Liver (tissue), 8 donors: ENCODE measurements at regions not wholly inside any gene's neighbourhood (a gene's known extent, or its start where the extent isn't known, plus 50 kb on each side); places are given as distances from the start of the nearest gene placed in this dataset.

Experiments used
- DNase-seq: peaks from one replicate; pipeline ENCODE4 v3.0.0-alpha.2; 2017; ENCODE audit warnings: low spot score
- H3K27ac ChIP-seq, 2 donors: one replicate each; pipeline ENCODE4 v1.7.0; 2013; ENCODE audit warnings: inconsistent platforms in 2 of 2, low read length in 2 of 2, control low read depth in 1 of 2, low read depth in 1 of 2, mild to moderate bottlenecking in 1 of 2
- H3K27me3 ChIP-seq, 4 donors: one replicate each; pipeline versions ENCODE4 v1.6.1 to v1.7.0; 2013; ENCODE audit warnings: low read length in 3 of 4, inconsistent platforms in 1 of 4, mild to moderate bottlenecking in 1 of 4, moderate library complexity in 1 of 4; ENCODE audit not compliant: control insufficient read depth in 4 of 4, insufficient read depth in 4 of 4
- H3K36me3 ChIP-seq, 4 donors: one replicate each; pipeline versions ENCODE4 v1.6.1 to v1.7.0; 2013; ENCODE audit warnings: low read length in 3 of 4, mild to moderate bottlenecking in 3 of 4, low read depth in 1 of 4, moderate library complexity in 1 of 4; ENCODE audit not compliant: control insufficient read depth in 4 of 4, insufficient read depth in 3 of 4
- H3K4me1 ChIP-seq, 4 donors: one replicate each; pipeline versions ENCODE4 v1.6.1 to v1.7.0; 2013; ENCODE audit warnings: low read length in 3 of 4, mild to moderate bottlenecking in 3 of 4, moderate library complexity in 1 of 4; ENCODE audit not compliant: control insufficient read depth in 4 of 4, insufficient read depth in 4 of 4
- H3K4me3 ChIP-seq, 3 donors: one replicate each; pipeline versions ENCODE4 v1.6.1 to v1.7.0; 2013; ENCODE audit warnings: low read length in 3 of 3, control low read depth in 1 of 3, low read depth in 1 of 3, mild to moderate bottlenecking in 1 of 3
- H3K9ac ChIP-seq, 2 donors: one replicate each; pipeline ENCODE4 v1.7.0; 2013; ENCODE audit warnings: low read length in 2 of 2, mild to moderate bottlenecking in 2 of 2, moderate library complexity in 2 of 2, control low read depth in 1 of 2, low read depth in 1 of 2
- H3K9me3 ChIP-seq, 4 donors: one replicate each; pipeline versions ENCODE4 v1.6.1 to v1.7.0; 2013; ENCODE audit warnings: low read length in 3 of 4; ENCODE audit not compliant: control insufficient read depth in 4 of 4
- ATF3 ChIP-seq: IDR thresholded peaks from 2 replicates; pipeline ENCODE4 v1.6.1; 2016; ENCODE audit warnings: antibody characterized with exemption
- CTCF ChIP-seq: fragments of 150-350 bp; IDR thresholded peaks from 2 replicates; pipeline ENCODE4 v1.5.1; 2017; ENCODE audit warnings: improper control_type of control experiment, low read depth, low read length; ENCODE audit not compliant: missing input control
- EGR1 ChIP-seq, 2 donors: IDR thresholded peaks; 2 replicates each; pipeline ENCODE4 v1.6.1; 2016 to 2018; ENCODE audit warnings: antibody characterized with exemption in 2 of 2, low read depth in 2 of 2
- FOXA1 ChIP-seq: IDR thresholded peaks from 2 replicates; pipeline ENCODE4 v1.6.1; 2016; ENCODE audit warnings: antibody characterized with exemption
- FOXA2 ChIP-seq: IDR thresholded peaks from 2 replicates; pipeline ENCODE4 v1.6.1; 2016; ENCODE audit warnings: antibody characterized with exemption
- HNF4G ChIP-seq: IDR thresholded peaks from 2 replicates; pipeline ENCODE4 v1.6.1; 2016; ENCODE audit warnings: antibody characterized with exemption
- JUND ChIP-seq, 2 donors: IDR thresholded peaks; 2 replicates each; pipeline ENCODE4 v1.6.1; 2016; ENCODE audit warnings: antibody characterized with exemption in 2 of 2
- NR2F2 ChIP-seq: IDR thresholded peaks from 2 replicates; pipeline ENCODE4 v1.6.1; 2016; ENCODE audit warnings: antibody characterized with exemption
- RAD21 ChIP-seq, 2 donors: IDR thresholded peaks; 2 replicates each; pipeline ENCODE4 v1.6.1; 2016; ENCODE audit warnings: antibody characterized with exemption in 2 of 2, mild to moderate bottlenecking in 2 of 2
- REST ChIP-seq: IDR thresholded peaks from 2 replicates; pipeline ENCODE4 v1.6.1; 2016; ENCODE audit warnings: antibody characterized with exemption, mild to moderate bottlenecking
- RXRA ChIP-seq, 2 donors: IDR thresholded peaks; 2 replicates each; pipeline ENCODE4 v1.6.1; 2017 to 2018; ENCODE audit warnings: antibody characterized with exemption in 2 of 2, mild to moderate bottlenecking in 1 of 2
- SP1 ChIP-seq: IDR thresholded peaks from 2 replicates; pipeline ENCODE4 v1.6.1; 2018; ENCODE audit warnings: antibody characterized with exemption, mild to moderate bottlenecking
- TAF1 ChIP-seq: conservative IDR thresholded peaks from 2 replicates; pipeline ENCODE4 v1.6.1; 2016; ENCODE audit warnings: antibody characterized with exemption, mild to moderate bottlenecking
- YY1 ChIP-seq: IDR thresholded peaks from 2 replicates; pipeline ENCODE4 v1.6.1; 2016; ENCODE audit warnings: antibody characterized with exemption, mild to moderate bottlenecking
- ZBTB33 ChIP-seq: IDR thresholded peaks from 2 replicates; pipeline ENCODE4 v1.6.1; 2016; ENCODE audit warnings: antibody characterized with exemption
- WGBS: extraction: QIAGEN DNeasy Blood & Tissue Kit; methylation state at CpG from one replicate; pipeline ENCODE4 v1.1.7; 2013; 5-methylcytosine and 5-hydroxymethylcytosine counted together
- donor health status: healthy.
- donor health status: healthy.
- donor health status: healthy.
- donor health status: healthy.
- donor health status: healthy.

GRCh38 chr1:234710936-234711724 lies 101.2 kb upstream of the IRF2BP2 start:
- Histone ChIP-seq H3K4me1 (peaks cover 3 to 28% (median 11%) of the 10 kb centered on the region in 4 donors), H3K27ac (peak overlapping the region in 1 of 2 donors; percentile 86), H3K9ac (peak overlapping the region in 1 of 2 donors; percentile 92), H3K27me3 (no peaks in the 10 kb centered on the region), H3K9me3 (no peaks in the 10 kb centered on the region), H3K4me3 (peak overlapping the region in 1 of 3 donors; percentile 7), H3K36me3 (no peaks in the 10 kb centered on the region)
- TF ChIP-seq HNF4G (no peak), ATF3 (no peak), SP1 (no peak), REST (no peak), RXRA (IDR thresholded peaks at IDR 0.05) (no peak), EGR1 (IDR thresholded peaks at IDR 0.05; ENCODE audit: low read depth in 2 of 2) (no peak), FOXA1 (no peak), TAF1 (no peak), JUND (IDR thresholded peaks at IDR 0.05) (no peak), NR2F2 (no peak), FOXA2 (no peak), ZBTB33 (no peak), RAD21 (IDR thresholded peaks at IDR 0.05) (no peak), YY1 (no peak)
- WGBS: 80% methylated on average over 7 of the region's 7 CpGs
- no peak for DNase-seq

GRCh38 chr1:234710381-234710780 lies 100.4 kb upstream of the IRF2BP2 start:
- no peaks in the 10 kb centered on the region for H3K36me3 ChIP-seq
- H3K9me3 ChIP-seq: no peaks in the 10 kb centered on the region
- peaks cover 2 to 21% (median 7%) of the 10 kb centered on the region in 4 donors for H3K4me1 ChIP-seq
- H3K27me3 ChIP-seq: no peaks in the 10 kb centered on the region
- WGBS: 97% methylated on average over 6 of the region's 6 CpGs
- no peak for DNase-seq
- no peak for TF ChIP-seq FOXA1
- no peak for TF ChIP-seq RAD21 (IDR thresholded peaks at IDR 0.05)
- TF ChIP-seq FOXA2: no peak
- TF ChIP-seq CTCF: no peak
- TF ChIP-seq YY1: no peak
- TF ChIP-seq ATF3: no peak
- H3K27ac ChIP-seq: no peak overlapping the region
- no peak overlapping the region for H3K9ac ChIP-seq
- H3K4me3 ChIP-seq: no peak overlapping the region
